Smooth muscle cell (in vitro differentiated cells): ENCODE measurements at regions not wholly inside any gene's neighbourhood (a gene's known extent, or its start where the extent isn't known, plus 50 kb on each side); places are given as distances from the start of the nearest gene placed in this dataset.
"Not testable (repeated sequence)": the region's sequence is repeated elsewhere in the genome, so short reads cannot be mapped to it uniquely, and the experiment has no call there.

ENCODE experiments used
- DNase-seq: peaks from one replicate; lab custom pipeline; 2025; ENCODE audit not compliant: unreplicated experiment; lab: John Stamatoyannopoulos, UW
- H2AFZ ChIP-seq: fragments of 200-600 bp; sonication (generic); 2 replicates; pipeline ENCODE4 v1.6.0; 2016; ENCODE audit warnings: antibody characterized with exemption, low read depth, mild to moderate bottlenecking
- H3F3A ChIP-seq: fragments of 200-600 bp; sonication (generic); 2 replicates; pipeline ENCODE4 v1.6.0; 2017; ENCODE audit warnings: antibody characterized with exemption, low read depth
- H3K27ac ChIP-seq: fragments of 200-600 bp; sonication (generic); 2 replicates; pipeline ENCODE4 v1.5.1; 2016; ENCODE audit warnings: low read depth, mild to moderate bottlenecking
- H3K27me3 ChIP-seq: fragments of 200-600 bp; sonication (generic); 2 replicates; pipeline ENCODE4 v1.6.1; 2016; ENCODE audit warnings: low read depth, mild to moderate bottlenecking
- H3K36me3 ChIP-seq: fragments of 200-600 bp; sonication (generic); 2 replicates; pipeline ENCODE4 v1.5.1; 2016; ENCODE audit warnings: low read depth
- H3K4me1 ChIP-seq: fragments of 200-600 bp; sonication (generic); 2 replicates; pipeline ENCODE4 v1.5.1; 2016; ENCODE audit warnings: low read depth
- H3K4me2 ChIP-seq: fragments of 200-600 bp; sonication (generic); 2 replicates; pipeline ENCODE4 v1.6.0; 2016; ENCODE audit warnings: mild to moderate bottlenecking
- H3K4me3 ChIP-seq: fragments of 200-600 bp; sonication (generic); 2 replicates; pipeline ENCODE4 v1.5.1; 2016; ENCODE audit warnings: mild to moderate bottlenecking
- H3K79me2 ChIP-seq: fragments of 200-600 bp; sonication (generic); 2 replicates; pipeline ENCODE4 v1.6.0; 2016; ENCODE audit warnings: low read depth, mild to moderate bottlenecking
- H3K9ac ChIP-seq: fragments of 200-600 bp; sonication (generic); 2 replicates; pipeline ENCODE4 v1.6.0; 2016; ENCODE audit warnings: low read depth
- H3K9me3 ChIP-seq: fragments of 200-600 bp; sonication (generic); replicated peaks from 2 replicates; pipeline ENCODE4 v1.5.1; 2016; ENCODE audit warnings: low read depth
- H4K20me1 ChIP-seq: fragments of 200-600 bp; sonication (generic); 2 replicates; pipeline ENCODE4 v1.6.0; 2016; ENCODE audit warnings: low read depth
- CTCF ChIP-seq: fragments of 200-600 bp; sonication (generic); IDR thresholded peaks from 2 replicates; pipeline ENCODE4 v1.5.1; 2017; ENCODE audit warnings: borderline replicate concordance, mild to moderate bottlenecking, antibody characterized with exemption; ENCODE audit not compliant: insufficient read depth, poor library complexity, severe bottlenecking
- WGBS: methylation state at CpG from one replicate; pipeline ENCODE4 v1.1.7; 2016; ENCODE audit warnings: low lambda C conversion rate; 5-methylcytosine and 5-hydroxymethylcytosine counted together

GRCh38 chr11:16511116-16512114 is 155.1 kb upstream of the SOX6 start:
- no peak for DNase-seq
- no peaks in the 10 kb centered on the region for H3K36me3 ChIP-seq
- H4K20me1 ChIP-seq = peaks cover 10% of the 10 kb centered on the region
- H3K4me3 ChIP-seq = no peak overlapping the region
- no peaks in the 10 kb centered on the region for H3K9me3 ChIP-seq
- no peaks in the 10 kb centered on the region for H3K4me1 ChIP-seq
- H2AFZ ChIP-seq = no peak overlapping the region
- no peak for TF ChIP-seq CTCF
- no peaks in the 10 kb centered on the region for H3K27me3 ChIP-seq
- WGBS = 53% methylated on average over 2 of the region's 2 CpGs
- H3K4me2 ChIP-seq = peak overlapping the region; percentile 66
- H3K79me2 ChIP-seq = peaks cover 44% of the 10 kb centered on the region
- H3F3A ChIP-seq = peaks cover 18% of the 10 kb centered on the region
- H3K27ac ChIP-seq = peak overlapping the region; percentile 85
- H3K9ac ChIP-seq = peak overlapping the region; percentile 8

- no peaks in the 10 kb centered on the region for H3K9me3 ChIP-seq
- H3K79me2 ChIP-seq = peaks cover 68% of the 10 kb centered on the region
- WGBS = 86% methylated on average over 1 of the region's 1 CpG
- H3F3A ChIP-seq = no peaks in the 10 kb centered on the region
- H3K9ac ChIP-seq = no peak overlapping the region
- H4K20me1 ChIP-seq = no peaks in the 10 kb centered on the region
- H3K4me1 ChIP-seq = no peaks in the 10 kb centered on the region
- TF ChIP-seq CTCF = no peak
- H3K36me3 ChIP-seq = peaks cover 6% of the 10 kb centered on the region
- no peak overlapping the region for H3K4me2 ChIP-seq
- no peak for DNase-seq
- H3K27ac ChIP-seq = no peak overlapping the region
- H3K27me3 ChIP-seq = no peaks in the 10 kb centered on the region
- H3K4me3 ChIP-seq = no peak overlapping the region
- H2AFZ ChIP-seq = no peak overlapping the region
These were observed 149.1 kb upstream of the SOX6 start for GRCh38 chr11:16505481-16505880.

GRCh38 chr11:16503891-16504290 is 147.5 kb upstream of the SOX6 start:
- not testable (repeated sequence) for H4K20me1 ChIP-seq, H3K4me1 ChIP-seq, H3K4me3 ChIP-seq, H3K9me3 ChIP-seq, H3K4me2 ChIP-seq, H3K27me3 ChIP-seq, H2AFZ ChIP-seq, H3K36me3 ChIP-seq, DNase-seq, H3K27ac ChIP-seq, H3F3A ChIP-seq, H3K9ac ChIP-seq
- 97% methylated on average over 2 of the region's 2 CpGs for WGBS
- H3K79me2 ChIP-seq = peaks cover 59% of the 10 kb centered on the region

- H3K4me3 ChIP-seq = no peak overlapping the region
- H3K9me3 ChIP-seq = no peaks in the 10 kb centered on the region
- H3K9ac ChIP-seq = no peak overlapping the region
- no peak overlapping the region for H3K27ac ChIP-seq
- H2AFZ ChIP-seq = no peak overlapping the region
- H3K4me1 ChIP-seq = no peaks in the 10 kb centered on the region
- no peak overlapping the region for H3K4me2 ChIP-seq
- H3F3A ChIP-seq = no peaks in the 10 kb centered on the region
- H3K36me3 ChIP-seq = no peaks in the 10 kb centered on the region
- H3K79me2 ChIP-seq = peaks cover 56% of the 10 kb centered on the region
- no peak for TF ChIP-seq CTCF
- H3K27me3 ChIP-seq = no peaks in the 10 kb centered on the region
- peaks cover 37% of the 10 kb centered on the region for H4K20me1 ChIP-seq
- no peak for DNase-seq
These were observed 138.8 kb upstream of the SOX6 start for GRCh38 chr11:16494918-16495691.
